ENCODE measurements at regions not wholly inside any gene's neighbourhood (a gene's known extent, or its start where the extent isn't known, plus 50 kb on each side); places are given as distances from the start of the nearest gene placed in this dataset.

- no peak for FAIRE-seq
Measured at GRCh38 chr4:176478076-176478475, 158.3 kb downstream of the SPCS3 start.

GRCh38 chr4:176479767-176480166 is 160.0 kb downstream of the SPCS3 start:
- no peak overlapping the region for H3K27ac ChIP-seq
- DNase-seq (no peak), ATAC-seq (no peak), FAIRE-seq (no peak)
- no peak overlapping the region for H3K4me3 ChIP-seq
- no peaks in the 10 kb centered on the region for H3K4me1 ChIP-seq
- H3K36me3 ChIP-seq = no peaks in the 10 kb centered on the region
- intact Hi-C loops (cut with DNase I) = no loop called here
- H3K9me3 ChIP-seq = no peaks in the 10 kb centered on the region
- H3K27me3 ChIP-seq = no peaks in the 10 kb centered on the region
- no peak for TF ChIP-seq CTCF (IDR thresholded peaks at IDR 0.05)
- WGBS, 2 donors = 39 to 43% methylated on average over 1 of the region's 1 CpG

More at GRCh38 chr4:176478076-176478475, 158.3 kb downstream of the SPCS3 start:
- H3K4me3 ChIP-seq = no peak overlapping the region
- intact Hi-C loops (cut with DNase I) = no loop called here
- 34 to 54% methylated on average over 2 of the region's 2 CpGs for WGBS, 2 donors
- H3K36me3 ChIP-seq = no peaks in the 10 kb centered on the region
- no peaks in the 10 kb centered on the region for H3K27me3 ChIP-seq
- no peak for ATAC-seq
- no peak for DNase-seq
- H3K4me1 ChIP-seq = no peaks in the 10 kb centered on the region
- no peak overlapping the region for H3K27ac ChIP-seq
- no peak for TF ChIP-seq CTCF (IDR thresholded peaks at IDR 0.05)
- no peaks in the 10 kb centered on the region for H3K9me3 ChIP-seq

GRCh38 chr4:176482972-176483371 is 163.2 kb downstream of the SPCS3 start:
- no peaks in the 10 kb centered on the region for H3K27me3 ChIP-seq
- no peaks in the 10 kb centered on the region for H3K36me3 ChIP-seq
- H3K27ac ChIP-seq = no peak overlapping the region
- FAIRE-seq (no peak), DNase-seq (no peak), ATAC-seq (no peak)
- no peak for TF ChIP-seq CTCF (IDR thresholded peaks at IDR 0.05)
- 8 to 65% methylated on average over 3 of the region's 3 CpGs for WGBS, 2 donors
- no peak overlapping the region for H3K4me3 ChIP-seq
- H3K4me1 ChIP-seq = no peaks in the 10 kb centered on the region
- H3K9me3 ChIP-seq = no peaks in the 10 kb centered on the region
- intact Hi-C loops (cut with DNase I) = no loop called here

GRCh38 chr4:176484301-176484984 is 164.7 kb downstream of the SPCS3 start:
- intact Hi-C loops (cut with DNase I) = no loop called here
- Histone ChIP-seq H3K4me1 (no peaks in the 10 kb centered on the region), H3K36me3 (no peaks in the 10 kb centered on the region), H3K4me3 (no peak overlapping the region), H3K9me3 (no peaks in the 10 kb centered on the region), H3K27ac (no peak overlapping the region), H3K27me3 (no peaks in the 10 kb centered on the region)
- 59 to 63% methylated on average over 7 of the region's 7 CpGs for WGBS, 2 donors
- no peak for TF ChIP-seq CTCF (IDR thresholded peaks at IDR 0.05)
- DNase-seq = no peak
- FAIRE-seq = no peak
- no peak for ATAC-seq

GRCh38 chr4:176489001-176489400 is 169.2 kb downstream of the SPCS3 start:
- no peak for TF ChIP-seq CTCF (IDR thresholded peaks at IDR 0.05)
- no peak for FAIRE-seq
- 47 to 62% methylated on average over 2 of the region's 2 CpGs for WGBS, 2 donors
- no peaks in the 10 kb centered on the region for H3K27me3 ChIP-seq
- no peak for DNase-seq
- no peaks in the 10 kb centered on the region for H3K9me3 ChIP-seq
- no peaks in the 10 kb centered on the region for H3K4me1 ChIP-seq
- no peaks in the 10 kb centered on the region for H3K36me3 ChIP-seq
- ATAC-seq = no peak
- no peak overlapping the region for H3K27ac ChIP-seq
- no peak overlapping the region for H3K4me3 ChIP-seq
- intact Hi-C loops (cut with DNase I) = no loop called here

Data from pancreas (tissue), 10 donors.